Pancreas (tissue), 10 donors: ENCODE measurements at regions not wholly inside any gene's neighbourhood (a gene's known extent, or its start where the extent isn't known, plus 50 kb on each side); places are given as distances from the start of the nearest gene placed in this dataset.

Experiments
- ATAC-seq, 4 donors: fragments of 200-7000 bp; cut with Tn5 transposase; one replicate each; pipeline versions ENCODE4 v1.8.0 to v1.9.1; 2020; ENCODE audit warnings: mild to moderate bottlenecking in 4 of 4, moderate library complexity in 4 of 4
- DNase-seq, 6 donors: peaks; one replicate each; pipeline ENCODE4 v3.0.0-alpha.2; 2020
- FAIRE-seq: peaks from 2 replicates; lab custom pipeline; 2012; peaks lifted over from hg19 to GRCh38; lab: Jason Lieb, UNC
- H3K27ac ChIP-seq, 4 donors: fragments of 200-600 bp; sonication (generic); 1 replicate in 3 of 4; 2 replicates in 1 of 4; pipeline versions ENCODE4 v1.5.0 to v1.8.0; 2020
- H3K27me3 ChIP-seq, 4 donors: fragments of 200-600 bp; one replicate each; pipeline ENCODE4 v1.8.0; 2021
- H3K36me3 ChIP-seq, 3 donors: fragments of 200-600 bp; sonication (generic) in 1 of 3; one replicate each; pipeline versions ENCODE4 v1.5.0 to v1.8.0; 2020 to 2021
- H3K4me1 ChIP-seq, 3 donors: fragments of 200-600 bp; one replicate each; pipeline ENCODE4 v1.8.0; 2021
- H3K4me3 ChIP-seq, 4 donors: fragments of 200-600 bp; sonication (generic) in 2 of 4; one replicate each; pipeline versions ENCODE4 v1.5.0 to v1.8.0; 2020 to 2021
- H3K9me3 ChIP-seq, 4 donors: fragments of 200-600 bp; one replicate each; pipeline ENCODE4 v1.8.0; 2021
- WGBS, 2 donors: extraction: QIAGEN DNeasy Blood & Tissue Kit; methylation state at CpG; one replicate each; pipeline ENCODE4 v1.1.7; 2013; 5-methylcytosine and 5-hydroxymethylcytosine counted together
- intact Hi-C, 3 donors: fragments of 100-400 bp; cut with DNase I; formaldehyde crosslinking; loops; one replicate each; pipeline versions ENCODE4 v1.11.1 to v1.14.2; 2022
- TF ChIP-seq, protein P1 (sequence below), 4 donors: fragments of 200-600 bp; sonication (generic) in 3 of 4; IDR thresholded peaks; one replicate each; pipeline versions ENCODE4 v1.5.0 to v1.8.0; 2021; ENCODE audit warnings: antibody characterized with exemption in 4 of 4
- donor health status: healthy with polysubstance abuse.
- donor health status: DM: no; HTN: no; CAD: no; lungs with moderate emphysema.
- donor health status: DM: no; HTN: no; CAD: no.
- donor health status: control.
- donor health status: control.
- donor health status: Bipolar disorder and iron deficiency.
- donor health status: DM: yes; HTN: yes; CAD: no.
- donor health status: DM: no; HTN: no; CAD: no.
- donor health status: DM: no; HTN: no; CAD: no.
- donor health status: DM: yes; HTN: yes; CAD: no.

GRCh38 chr3:18837137-18837755, 311.1 kb upstream of the KCNH8 start:
- WGBS, 2 donors, result 50 to 62% methylated on average over 3 of the region's 3 CpGs
- ATAC-seq, result no peak
- Histone ChIP-seq H3K4me1 (no peaks in the 10 kb centered on the region), H3K27me3 (no peaks in the 10 kb centered on the region), H3K27ac (no peak overlapping the region), H3K36me3 (no peaks in the 10 kb centered on the region), H3K4me3 (no peak overlapping the region), H3K9me3 (no peaks in the 10 kb centered on the region)
- intact Hi-C loops, result no loop called here
- no peak for DNase-seq
- FAIRE-seq, result no peak
- TF ChIP-seq, protein P1, sequence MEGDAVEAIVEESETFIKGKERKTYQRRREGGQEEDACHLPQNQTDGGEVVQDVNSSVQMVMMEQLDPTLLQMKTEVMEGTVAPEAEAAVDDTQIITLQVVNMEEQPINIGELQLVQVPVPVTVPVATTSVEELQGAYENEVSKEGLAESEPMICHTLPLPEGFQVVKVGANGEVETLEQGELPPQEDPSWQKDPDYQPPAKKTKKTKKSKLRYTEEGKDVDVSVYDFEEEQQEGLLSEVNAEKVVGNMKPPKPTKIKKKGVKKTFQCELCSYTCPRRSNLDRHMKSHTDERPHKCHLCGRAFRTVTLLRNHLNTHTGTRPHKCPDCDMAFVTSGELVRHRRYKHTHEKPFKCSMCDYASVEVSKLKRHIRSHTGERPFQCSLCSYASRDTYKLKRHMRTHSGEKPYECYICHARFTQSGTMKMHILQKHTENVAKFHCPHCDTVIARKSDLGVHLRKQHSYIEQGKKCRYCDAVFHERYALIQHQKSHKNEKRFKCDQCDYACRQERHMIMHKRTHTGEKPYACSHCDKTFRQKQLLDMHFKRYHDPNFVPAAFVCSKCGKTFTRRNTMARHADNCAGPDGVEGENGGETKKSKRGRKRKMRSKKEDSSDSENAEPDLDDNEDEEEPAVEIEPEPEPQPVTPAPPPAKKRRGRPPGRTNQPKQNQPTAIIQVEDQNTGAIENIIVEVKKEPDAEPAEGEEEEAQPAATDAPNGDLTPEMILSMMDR (IDR thresholded peaks at IDR 0.05), result no peak

GRCh38 chr3:18835021-18835420, 313.3 kb upstream of the KCNH8 start:
- 83 to 87% methylated on average over 4 of the region's 4 CpGs for WGBS, 2 donors
- H3K4me1 ChIP-seq, result no peaks in the 10 kb centered on the region
- no peaks in the 10 kb centered on the region for H3K27me3 ChIP-seq
- TF ChIP-seq, protein P1 (IDR thresholded peaks at IDR 0.05), result no peak
- H3K36me3 ChIP-seq, result no peaks in the 10 kb centered on the region
- no peaks in the 10 kb centered on the region for H3K9me3 ChIP-seq
- no peak overlapping the region for H3K4me3 ChIP-seq
- no peak for ATAC-seq
- intact Hi-C loops, result no loop called here
- FAIRE-seq, result no peak
- DNase-seq, result no peak
- no peak overlapping the region for H3K27ac ChIP-seq

- H3K4me3 ChIP-seq, result no peak overlapping the region
- WGBS, 2 donors, result 66 to 70% methylated on average over 5 of the region's 5 CpGs
- TF ChIP-seq, protein P1 (IDR thresholded peaks at IDR 0.05), result no peak
- no peaks in the 10 kb centered on the region for H3K36me3 ChIP-seq
- intact Hi-C loops, result no loop called here
- FAIRE-seq, result no peak
- H3K27me3 ChIP-seq, result no peaks in the 10 kb centered on the region
- no peak for DNase-seq
- no peaks in the 10 kb centered on the region for H3K9me3 ChIP-seq
- H3K27ac ChIP-seq, result no peak overlapping the region
- H3K4me1 ChIP-seq, result no peaks in the 10 kb centered on the region
- no peak for ATAC-seq
Measured at GRCh38 chr3:18830087-18830486, 318.2 kb upstream of the KCNH8 start.

GRCh38 chr3:18828637-18829036, 319.7 kb upstream of the KCNH8 start:
- Histone ChIP-seq H3K27ac (no peak overlapping the region), H3K4me1 (no peaks in the 10 kb centered on the region), H3K4me3 (no peak overlapping the region), H3K27me3 (no peaks in the 10 kb centered on the region), H3K36me3 (no peaks in the 10 kb centered on the region), H3K9me3 (no peaks in the 10 kb centered on the region)
- DNase-seq (no peak), ATAC-seq (no peak), FAIRE-seq (no peak)
- TF ChIP-seq, protein P1 (IDR thresholded peaks at IDR 0.05), result no peak
- WGBS, 2 donors, result 90 to 93% methylated on average over 2 of the region's 2 CpGs
- intact Hi-C loops, result no loop called here

- TF ChIP-seq, protein P1 (IDR thresholded peaks at IDR 0.05), result no peak
- Histone ChIP-seq H3K4me1 (no peaks in the 10 kb centered on the region), H3K27me3 (no peaks in the 10 kb centered on the region), H3K27ac (no peak overlapping the region), H3K4me3 (no peak overlapping the region), H3K9me3 (no peaks in the 10 kb centered on the region), H3K36me3 (no peaks in the 10 kb centered on the region)
- no peak for ATAC-seq
- intact Hi-C loops, result no loop called here
- 61 to 69% methylated on average over 3 of the region's 3 CpGs for WGBS, 2 donors
- FAIRE-seq, result no peak
- DNase-seq, result no peak
Measured at GRCh38 chr3:18827664-18828063, 320.6 kb upstream of the KCNH8 start.
